ENCODE measurements at regions not wholly inside any gene's neighbourhood (a gene's known extent, or its start where the extent isn't known, plus 50 kb on each side); places are given as distances from the start of the nearest gene placed in this dataset.

DNA sequence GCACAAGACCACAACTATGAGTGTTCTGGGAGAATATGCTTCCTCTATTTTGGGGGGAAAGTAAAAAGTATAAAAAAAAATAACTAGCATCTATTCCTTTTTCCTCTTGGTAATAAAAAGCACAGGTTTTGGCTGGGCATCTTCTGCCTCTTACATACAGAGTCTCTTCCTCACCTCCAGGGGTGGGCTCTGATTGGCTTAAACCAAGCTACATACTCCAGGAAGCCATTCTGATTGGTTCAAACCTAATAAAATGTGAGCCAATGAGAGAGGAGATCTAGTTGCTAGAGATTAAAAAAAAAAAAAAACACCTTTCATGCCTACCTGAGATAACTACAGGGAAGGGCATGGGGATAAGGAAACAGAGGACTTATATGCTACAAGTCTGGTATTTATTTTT, 365.9 kb upstream of the ERCC4 start:
- Histone ChIP-seq H3K27ac (ENCODE audit: low read depth, low read length) (no peak overlapping the region), H3K4me1 (ENCODE audit: control insufficient read depth in 5 of 5, insufficient read depth in 5 of 5, low read length in 5 of 5) (no peaks in the 10 kb centered on the region), H3K4me3 (ENCODE audit: low read depth in 1 of 5, low read length in 5 of 5) (no peak overlapping the region), H3K36me3 (ENCODE audit: control insufficient read depth in 5 of 5, insufficient read depth in 5 of 5, low read length in 5 of 5) (no peaks in the 10 kb centered on the region), H3K9me3 (ENCODE audit: control insufficient read depth in 5 of 5, low read length in 5 of 5) (no peaks in the 10 kb centered on the region), H3K9ac (ENCODE audit: low read length in 5 of 5) (no peak overlapping the region), H3K27me3 (ENCODE audit: control insufficient read depth in 5 of 5, insufficient read depth in 4 of 5, low read length in 5 of 5) (no peaks in the 10 kb centered on the region)

DNA sequence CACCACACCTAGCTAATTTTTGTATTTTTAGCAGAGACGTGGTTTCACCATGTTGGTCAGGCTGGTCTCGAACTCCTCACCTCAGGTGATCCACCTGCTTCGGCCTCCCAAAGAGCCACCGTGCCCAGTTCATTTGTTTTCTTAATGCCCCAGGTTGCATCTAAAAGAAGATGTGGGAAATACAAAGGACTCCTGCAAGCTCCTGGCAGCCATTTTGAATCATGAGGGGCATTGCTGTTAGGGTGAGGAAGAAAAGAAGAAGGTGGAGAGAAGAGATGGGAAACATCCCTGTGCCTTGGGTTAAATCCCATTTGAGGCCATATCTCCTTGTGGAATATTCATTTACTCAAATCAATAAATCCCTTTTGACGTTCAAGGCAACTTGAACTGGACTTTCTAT, 365.3 kb upstream of the ERCC4 start:
- Histone ChIP-seq H3K36me3 (ENCODE audit: control insufficient read depth in 5 of 5, insufficient read depth in 5 of 5, low read length in 5 of 5) (no peaks in the 10 kb centered on the region), H3K9me3 (ENCODE audit: control insufficient read depth in 5 of 5, low read length in 5 of 5) (no peaks in the 10 kb centered on the region), H3K4me1 (ENCODE audit: control insufficient read depth in 5 of 5, insufficient read depth in 5 of 5, low read length in 5 of 5) (no peaks in the 10 kb centered on the region), H3K27me3 (ENCODE audit: control insufficient read depth in 5 of 5, insufficient read depth in 4 of 5, low read length in 5 of 5) (peaks cover 0 to 2% (median 0%) of the 10 kb centered on the region in 5 donors), H3K27ac (ENCODE audit: low read depth, low read length) (no peak overlapping the region), H3K9ac (ENCODE audit: low read length in 5 of 5) (no peak overlapping the region), H3K4me3 (ENCODE audit: low read depth in 1 of 5, low read length in 5 of 5) (no peak overlapping the region)

DNA sequence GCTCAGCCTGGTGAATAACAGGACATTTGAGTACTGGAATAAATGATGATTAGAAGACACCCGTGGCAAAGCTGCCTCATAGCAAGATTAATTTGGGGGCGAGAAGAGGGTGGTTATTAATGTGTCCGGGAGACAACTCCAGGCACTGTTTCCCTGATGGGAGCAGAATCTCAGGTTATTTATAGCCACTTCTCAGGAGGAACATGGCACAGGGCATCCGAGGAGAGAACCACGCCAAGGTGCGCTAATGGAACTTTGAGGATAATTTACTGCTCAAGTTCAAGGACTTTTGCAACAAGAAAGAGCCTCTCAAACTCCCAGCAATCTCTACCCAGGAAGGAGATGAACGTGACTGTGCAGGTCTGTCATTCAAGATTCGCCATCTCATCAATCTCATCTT, 362.5 kb upstream of the ERCC4 start:
- no peak overlapping the region for H3K27ac ChIP-seq (ENCODE audit: low read depth, low read length)
- no peak overlapping the region for H3K9ac ChIP-seq (ENCODE audit: low read length in 5 of 5)
- no peak overlapping the region for H3K4me3 ChIP-seq (ENCODE audit: low read depth in 1 of 5, low read length in 5 of 5)

DNA sequence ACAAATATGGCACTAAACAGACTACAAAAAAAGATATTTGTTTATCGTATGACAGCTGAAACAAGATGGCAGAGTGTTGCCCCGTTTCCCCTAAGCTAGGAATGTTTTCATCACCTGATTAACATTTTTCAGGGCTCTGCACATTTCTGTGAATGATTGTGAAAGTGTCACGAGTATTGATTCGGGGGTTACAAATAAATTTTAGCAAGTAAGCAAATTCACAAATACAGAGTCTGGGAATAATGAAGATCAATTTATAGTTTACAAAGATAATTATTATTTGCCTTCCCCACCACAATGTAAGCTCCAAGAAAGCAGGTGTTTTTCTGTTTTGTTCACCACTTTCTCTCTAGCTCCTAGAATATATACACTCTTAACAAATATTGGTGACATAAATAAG, 361.2 kb upstream of the ERCC4 start:
- Histone ChIP-seq H3K4me3 (ENCODE audit: low read depth in 1 of 5, low read length in 5 of 5) (no peak overlapping the region), H3K27me3 (ENCODE audit: control insufficient read depth in 5 of 5, insufficient read depth in 4 of 5, low read length in 5 of 5) (peaks cover 0 to 11% (median 3%) of the 10 kb centered on the region in 5 donors), H3K9me3 (ENCODE audit: control insufficient read depth in 5 of 5, low read length in 5 of 5) (no peaks in the 10 kb centered on the region)

More for the DNA sequence above, 362.5 kb upstream of the ERCC4 start:
- Histone ChIP-seq H3K9me3 (ENCODE audit: control insufficient read depth in 5 of 5, low read length in 5 of 5) (no peaks in the 10 kb centered on the region), H3K4me1 (ENCODE audit: control insufficient read depth in 5 of 5, insufficient read depth in 5 of 5, low read length in 5 of 5) (no peaks in the 10 kb centered on the region), H3K27me3 (ENCODE audit: control insufficient read depth in 5 of 5, insufficient read depth in 4 of 5, low read length in 5 of 5) (peaks cover 0 to 11% (median 3%) of the 10 kb centered on the region in 5 donors), H3K36me3 (ENCODE audit: control insufficient read depth in 5 of 5, insufficient read depth in 5 of 5, low read length in 5 of 5) (no peaks in the 10 kb centered on the region)

DNA sequence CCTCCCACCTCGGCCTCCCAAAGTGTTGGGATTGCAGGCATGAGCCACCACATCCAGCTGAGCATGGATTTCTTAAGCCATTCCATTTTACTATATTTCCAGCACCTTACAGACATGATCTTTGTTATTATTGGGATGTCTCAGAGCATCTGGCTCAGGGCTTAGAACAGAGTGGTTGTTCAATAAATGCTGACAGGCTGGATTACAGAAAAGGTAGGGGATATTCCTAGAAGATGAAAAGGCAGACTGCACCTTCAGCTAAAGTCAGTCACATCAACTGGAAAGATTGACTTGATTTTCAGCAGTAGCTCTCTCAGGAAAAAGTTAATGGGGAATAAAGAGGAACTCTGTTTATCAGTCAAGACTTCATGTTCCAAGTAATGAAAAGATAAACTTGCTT, 360.3 kb upstream of the ERCC4 start:
- no peaks in the 10 kb centered on the region for H3K36me3 ChIP-seq (ENCODE audit: control insufficient read depth in 5 of 5, insufficient read depth in 5 of 5, low read length in 5 of 5)
- H3K9ac ChIP-seq (ENCODE audit: low read length in 5 of 5): no peak overlapping the region
- no peaks in the 10 kb centered on the region for H3K9me3 ChIP-seq (ENCODE audit: control insufficient read depth in 5 of 5, low read length in 5 of 5)
- H3K4me1 ChIP-seq (ENCODE audit: control insufficient read depth in 5 of 5, insufficient read depth in 5 of 5, low read length in 5 of 5): no peaks in the 10 kb centered on the region
- no peak overlapping the region for H3K4me3 ChIP-seq (ENCODE audit: low read depth in 1 of 5, low read length in 5 of 5)
- peaks cover 0 to 11% (median 3%) of the 10 kb centered on the region in 5 donors for H3K27me3 ChIP-seq (ENCODE audit: control insufficient read depth in 5 of 5, insufficient read depth in 4 of 5, low read length in 5 of 5)
- H3K27ac ChIP-seq (ENCODE audit: low read depth, low read length): no peak overlapping the region

More for the DNA sequence above, 361.2 kb upstream of the ERCC4 start:
- H3K4me1 ChIP-seq (ENCODE audit: control insufficient read depth in 5 of 5, insufficient read depth in 5 of 5, low read length in 5 of 5): no peaks in the 10 kb centered on the region
- H3K9ac ChIP-seq (ENCODE audit: low read length in 5 of 5): no peak overlapping the region
- H3K27ac ChIP-seq (ENCODE audit: low read depth, low read length): no peak overlapping the region
- no peaks in the 10 kb centered on the region for H3K36me3 ChIP-seq (ENCODE audit: control insufficient read depth in 5 of 5, insufficient read depth in 5 of 5, low read length in 5 of 5)

DNA sequence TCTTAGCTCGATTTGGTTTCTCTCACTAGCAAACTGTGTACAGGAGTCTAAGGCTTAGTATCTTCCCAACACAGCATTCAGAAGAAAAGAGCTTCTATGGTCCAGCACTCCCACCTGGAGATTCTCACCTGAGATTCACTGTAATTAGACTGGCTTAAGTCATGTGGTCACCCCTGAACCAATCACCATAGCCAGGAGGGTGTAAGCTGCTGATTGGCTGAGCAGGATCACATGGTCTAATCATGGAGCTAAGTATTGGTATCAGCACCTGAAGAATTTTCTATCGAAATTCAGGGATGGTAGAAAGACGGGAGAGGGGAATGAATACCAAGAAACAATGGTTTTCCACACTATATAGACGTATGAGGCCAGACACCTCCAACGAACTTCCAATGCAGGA, 359.8 kb upstream of the ERCC4 start:
- H3K4me1 ChIP-seq (ENCODE audit: control insufficient read depth in 5 of 5, insufficient read depth in 5 of 5, low read length in 5 of 5): no peaks in the 10 kb centered on the region
- H3K9me3 ChIP-seq (ENCODE audit: control insufficient read depth in 5 of 5, low read length in 5 of 5): no peaks in the 10 kb centered on the region
- no peaks in the 10 kb centered on the region for H3K36me3 ChIP-seq (ENCODE audit: control insufficient read depth in 5 of 5, insufficient read depth in 5 of 5, low read length in 5 of 5)
- H3K27ac ChIP-seq (ENCODE audit: low read depth, low read length): no peak overlapping the region
- H3K9ac ChIP-seq (ENCODE audit: low read length in 5 of 5): no peak overlapping the region
- peaks cover 0 to 11% (median 3%) of the 10 kb centered on the region in 5 donors for H3K27me3 ChIP-seq (ENCODE audit: control insufficient read depth in 5 of 5, insufficient read depth in 4 of 5, low read length in 5 of 5)
- H3K4me3 ChIP-seq (ENCODE audit: low read depth in 1 of 5, low read length in 5 of 5): no peak overlapping the region

DNA sequence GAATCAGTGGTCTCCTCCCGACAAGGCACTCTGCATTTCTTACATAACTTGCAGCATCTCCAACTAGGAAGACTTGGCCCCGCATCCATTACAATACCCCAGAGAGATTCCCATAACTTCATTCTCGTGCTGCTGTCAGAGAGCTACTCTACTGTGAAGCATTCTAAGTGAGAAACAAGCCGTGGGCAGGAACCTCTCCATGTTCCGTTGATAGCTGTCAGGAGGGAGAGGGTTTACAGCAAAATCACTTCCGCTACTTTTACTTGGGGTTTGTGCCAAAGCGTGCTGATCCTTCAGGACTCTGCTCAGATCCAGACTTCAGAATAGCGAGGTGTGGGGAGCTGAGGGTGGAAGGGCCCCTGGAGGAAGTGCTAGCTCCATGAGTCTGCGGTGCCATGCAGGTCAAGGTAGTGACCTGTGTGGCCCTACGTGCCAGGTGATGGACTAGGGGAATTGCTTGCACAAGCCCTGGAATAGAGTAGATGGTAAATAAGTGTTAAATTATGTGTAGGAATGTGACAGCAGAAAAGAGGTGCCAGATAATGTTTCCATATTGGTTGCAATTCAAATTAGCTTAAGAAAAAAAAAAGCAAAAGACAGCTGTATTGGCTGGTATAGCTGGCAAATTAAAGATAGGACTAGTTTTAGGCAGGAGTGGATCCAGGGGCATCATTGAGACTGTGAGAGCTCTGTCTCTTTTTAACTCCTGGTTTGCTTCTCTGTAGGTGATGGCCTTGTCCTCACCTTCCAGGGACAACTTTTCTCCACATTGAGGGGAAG, 358.5 kb upstream of the ERCC4 start:
- Histone ChIP-seq H3K27me3 (ENCODE audit: control insufficient read depth in 5 of 5, insufficient read depth in 4 of 5, low read length in 5 of 5) (peaks cover 0 to 11% (median 3%) of the 10 kb centered on the region in 5 donors), H3K36me3 (ENCODE audit: control insufficient read depth in 5 of 5, insufficient read depth in 5 of 5, low read length in 5 of 5) (no peaks in the 10 kb centered on the region), H3K27ac (ENCODE audit: low read depth, low read length) (no peak overlapping the region), H3K9me3 (ENCODE audit: control insufficient read depth in 5 of 5, low read length in 5 of 5) (no peaks in the 10 kb centered on the region), H3K9ac (ENCODE audit: low read length in 5 of 5) (no peak overlapping the region), H3K4me1 (ENCODE audit: control insufficient read depth in 5 of 5, insufficient read depth in 5 of 5, low read length in 5 of 5) (no peaks in the 10 kb centered on the region), H3K4me3 (ENCODE audit: low read depth in 1 of 5, low read length in 5 of 5) (no peak overlapping the region)

DNA sequence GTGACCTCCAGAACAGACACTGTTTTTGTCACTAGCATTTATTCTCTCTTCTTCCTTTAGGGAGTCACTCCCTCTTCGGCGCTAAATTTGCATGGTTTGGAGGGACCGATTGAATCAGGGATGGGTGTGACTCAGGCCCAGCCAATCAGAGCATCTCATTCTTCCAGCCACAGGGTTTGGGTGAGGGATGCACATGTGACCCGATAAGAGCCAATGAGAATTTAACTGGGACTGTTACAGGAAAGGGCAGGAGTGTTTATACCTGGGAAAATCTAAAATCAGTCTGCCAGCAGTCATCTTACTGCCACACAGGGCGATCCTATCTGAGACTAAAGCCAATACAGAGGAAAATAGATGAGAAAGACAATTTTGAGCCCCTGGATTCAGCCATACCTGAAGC, 351.2 kb upstream of the ERCC4 start:
- Histone ChIP-seq H3K27ac (ENCODE audit: low read depth, low read length) (no peak overlapping the region), H3K4me3 (ENCODE audit: low read depth in 1 of 5, low read length in 5 of 5) (no peak overlapping the region), H3K27me3 (ENCODE audit: control insufficient read depth in 5 of 5, insufficient read depth in 4 of 5, low read length in 5 of 5) (no peaks in the 10 kb centered on the region), H3K9me3 (ENCODE audit: control insufficient read depth in 5 of 5, low read length in 5 of 5) (no peaks in the 10 kb centered on the region), H3K4me1 (ENCODE audit: control insufficient read depth in 5 of 5, insufficient read depth in 5 of 5, low read length in 5 of 5) (no peaks in the 10 kb centered on the region), H3K9ac (ENCODE audit: low read length in 5 of 5) (no peak overlapping the region), H3K36me3 (ENCODE audit: control insufficient read depth in 5 of 5, insufficient read depth in 5 of 5, low read length in 5 of 5) (no peaks in the 10 kb centered on the region)

DNA sequence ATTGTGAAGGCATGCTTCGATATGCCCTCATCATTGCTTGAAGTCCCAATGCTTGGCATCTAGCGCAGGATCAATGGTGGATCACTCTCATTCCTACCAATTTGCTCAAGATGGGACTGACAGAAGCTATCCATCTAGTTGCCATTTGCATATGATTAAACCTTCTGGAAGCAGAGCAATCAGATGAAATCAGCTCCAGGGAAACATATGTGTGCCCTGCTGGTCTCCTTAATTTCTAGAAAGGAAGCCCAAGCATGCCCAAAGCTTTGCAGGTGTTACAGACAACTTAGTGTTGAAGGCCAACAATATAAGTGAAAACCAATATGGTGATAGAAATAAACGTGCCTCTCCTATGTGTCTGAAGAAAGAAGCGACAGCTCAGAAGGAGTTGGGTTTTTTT, 350.0 kb upstream of the ERCC4 start:
- Histone ChIP-seq H3K27me3 (ENCODE audit: control insufficient read depth in 5 of 5, insufficient read depth in 4 of 5, low read length in 5 of 5) (no peaks in the 10 kb centered on the region), H3K9ac (ENCODE audit: low read length in 5 of 5) (no peak overlapping the region), H3K4me3 (ENCODE audit: low read depth in 1 of 5, low read length in 5 of 5) (no peak overlapping the region), H3K36me3 (ENCODE audit: control insufficient read depth in 5 of 5, insufficient read depth in 5 of 5, low read length in 5 of 5) (no peaks in the 10 kb centered on the region), H3K27ac (ENCODE audit: low read depth, low read length) (no peak overlapping the region), H3K4me1 (ENCODE audit: control insufficient read depth in 5 of 5, insufficient read depth in 5 of 5, low read length in 5 of 5) (no peaks in the 10 kb centered on the region), H3K9me3 (ENCODE audit: control insufficient read depth in 5 of 5, low read length in 5 of 5) (no peaks in the 10 kb centered on the region)

DNA sequence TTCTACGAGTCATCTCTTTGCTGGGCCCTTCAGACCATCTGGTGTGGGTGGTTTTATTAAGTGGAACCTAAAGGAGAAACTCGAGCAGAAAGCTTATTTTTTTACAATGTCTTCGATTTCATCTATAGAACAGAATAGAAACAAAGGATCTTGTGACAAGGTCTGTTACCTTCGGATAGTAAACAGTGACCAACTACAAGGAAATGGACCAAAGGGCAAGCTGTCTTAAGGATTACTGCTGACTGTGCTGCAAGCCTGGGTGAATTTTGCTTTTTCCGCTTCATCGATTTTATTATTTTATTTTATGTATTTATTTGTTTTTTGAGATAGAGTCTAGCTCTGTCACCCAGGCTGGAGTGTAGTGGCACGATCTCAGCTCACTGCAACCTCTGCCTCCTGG, 348.9 kb upstream of the ERCC4 start:
- no peak overlapping the region for H3K9ac ChIP-seq (ENCODE audit: low read length in 5 of 5)
- H3K36me3 ChIP-seq (ENCODE audit: control insufficient read depth in 5 of 5, insufficient read depth in 5 of 5, low read length in 5 of 5): no peaks in the 10 kb centered on the region
- no peaks in the 10 kb centered on the region for H3K4me1 ChIP-seq (ENCODE audit: control insufficient read depth in 5 of 5, insufficient read depth in 5 of 5, low read length in 5 of 5)
- no peak overlapping the region for H3K4me3 ChIP-seq (ENCODE audit: low read depth in 1 of 5, low read length in 5 of 5)
- no peak overlapping the region for H3K27ac ChIP-seq (ENCODE audit: low read depth, low read length)
- no peaks in the 10 kb centered on the region for H3K27me3 ChIP-seq (ENCODE audit: control insufficient read depth in 5 of 5, insufficient read depth in 4 of 5, low read length in 5 of 5)
- no peaks in the 10 kb centered on the region for H3K9me3 ChIP-seq (ENCODE audit: control insufficient read depth in 5 of 5, low read length in 5 of 5)
